Psoas muscle (tissue), 7 donors: ENCODE measurements at regions not wholly inside any gene's neighbourhood (a gene's known extent, or its start where the extent isn't known, plus 50 kb on each side); places are given as distances from the start of the nearest gene placed in this dataset.
A peak's percentile ranks its signal among the peaks of the same experiment; 100 is the strongest.

Experiments used
- ATAC-seq, 4 donors: fragments of 200-7000 bp; cut with Tn5 transposase; one replicate each; pipeline ENCODE4 v1.9.1; 2020; ENCODE audit warnings: moderate library complexity in 3 of 4, mild to moderate bottlenecking in 2 of 4
- DNase-seq, 2 donors: peaks; one replicate each; pipeline ENCODE4 v3.0.0-alpha.2; 2020
- H3K27ac ChIP-seq: fragments of 200-600 bp; one replicate; pipeline ENCODE4 v1.8.0; 2022
- H3K27me3 ChIP-seq, 3 donors: fragments of 200-600 bp in 1 of 3; one replicate each; pipeline versions ENCODE4 v1.6.1 to v1.8.0; 2013 to 2022; ENCODE audit warnings: low read length in 2 of 3, mild to moderate bottlenecking in 2 of 3, moderate library complexity in 1 of 3; ENCODE audit not compliant: insufficient read depth in 3 of 3
- H3K36me3 ChIP-seq, 2 donors: fragments of 200-600 bp in 1 of 2; one replicate each; pipeline versions ENCODE4 v1.6.1 to v1.8.0; 2013 to 2022; ENCODE audit warnings: low read depth in 1 of 2, mild to moderate bottlenecking in 1 of 2, moderate library complexity in 1 of 2; ENCODE audit not compliant: insufficient read depth in 1 of 2
- H3K4me1 ChIP-seq: fragments of 200-600 bp; one replicate; pipeline ENCODE4 v1.8.0; 2022
- H3K4me3 ChIP-seq: fragments of 200-600 bp; one replicate; pipeline ENCODE4 v1.8.0; 2022; ENCODE audit warnings: mild to moderate bottlenecking
- H3K9me3 ChIP-seq: fragments of 200-600 bp; one replicate; pipeline ENCODE4 v1.8.0; 2022
- CTCF ChIP-seq: fragments of 200-600 bp; IDR thresholded peaks from one replicate; pipeline ENCODE4 v1.8.0; 2022; ENCODE audit warnings: antibody characterized with exemption
- WGBS, 3 donors: extraction: QIAGEN DNeasy Blood & Tissue Kit; methylation state at CpG; one replicate each; pipeline versions ENCODE4 v1.1.6 to v1.1.7; 2013; 5-methylcytosine and 5-hydroxymethylcytosine counted together
- intact Hi-C, 2 donors: fragments of 100-400 bp; cut with DNase I; formaldehyde crosslinking; loops; one replicate each; pipeline versions ENCODE4 v1.11.0 to v1.14.2; 2022
- donor health status: healthy with polysubstance abuse.
- donor health status: DM: no; HTN: no; CAD: no; lungs with moderate emphysema.
- donor health status: Bipolar disorder and iron deficiency.
- donor health status: healthy.
- donor health status: DM: yes; HTN: yes; CAD: no.
- donor health status: DM: no; HTN: no; CAD: no.
- donor health status: DM: yes; HTN: yes; CAD: no.

GRCh38 chr15:99452010-99452409, 113.8 kb upstream of the MEF2A start:
- Histone ChIP-seq H3K27me3 (peaks cover 0 to 2% (median 0%) of the 10 kb centered on the region in 3 donors), H3K36me3 (no peaks in the 10 kb centered on the region), H3K27ac (peak overlapping the region; percentile 85), H3K4me1 (peaks cover 45% of the 10 kb centered on the region), H3K9me3 (no peaks in the 10 kb centered on the region), H3K4me3 (no peak overlapping the region)
- intact Hi-C loops, result no loop called here
- TF ChIP-seq CTCF, result no peak
- ATAC-seq (no peak), DNase-seq (no peak)
- WGBS, 3 donors, result 94 to 96% (median 95%) methylated on average over 11 of the region's 11 CpGs

GRCh38 chr15:99452728-99453636, 112.8 kb upstream of the MEF2A start:
- Histone ChIP-seq H3K27me3 (no peaks in the 10 kb centered on the region), H3K36me3 (no peaks in the 10 kb centered on the region), H3K9me3 (no peaks in the 10 kb centered on the region), H3K27ac (peak overlapping the region; percentile 85), H3K4me3 (peak overlapping the region; percentile 41), H3K4me1 (peaks cover 37% of the 10 kb centered on the region)
- DNase-seq (peak; percentile 88 to 92), ATAC-seq (peak in 3 of 4 donors; percentile 23 to 40 (median 29))
- WGBS, 3 donors, result 67 to 74% (median 72%) methylated on average over 24 of the region's 24 CpGs
- TF ChIP-seq CTCF, result no peak
- intact Hi-C loops, result no loop called here

GRCh38 chr15:99453637-99454030, 112.2 kb upstream of the MEF2A start:
- Histone ChIP-seq H3K27ac (peak overlapping the region; percentile 85), H3K36me3 (no peaks in the 10 kb centered on the region), H3K4me3 (peak overlapping the region; percentile 41), H3K27me3 (no peaks in the 10 kb centered on the region), H3K9me3 (no peaks in the 10 kb centered on the region), H3K4me1 (peaks cover 32% of the 10 kb centered on the region)
- TF ChIP-seq CTCF, result no peak
- intact Hi-C loops, result no loop called here
- WGBS, 3 donors, result 92 to 100% (median 99%) methylated on average over 6 of the region's 6 CpGs
- ATAC-seq, result no peak
- DNase-seq, result no peak

GRCh38 chr15:99454107-99454809, 111.5 kb upstream of the MEF2A start:
- DNase-seq (no peak), ATAC-seq (peak in 3 of 4 donors; percentile 2 to 7 (median 3))
- Histone ChIP-seq H3K4me3 (peak overlapping the region; percentile 11), H3K27ac (peak overlapping the region; percentile 85), H3K36me3 (no peaks in the 10 kb centered on the region), H3K27me3 (no peaks in the 10 kb centered on the region), H3K9me3 (no peaks in the 10 kb centered on the region), H3K4me1 (peaks cover 32% of the 10 kb centered on the region)
- intact Hi-C loops, result no loop called here
- no peak for TF ChIP-seq CTCF
- WGBS, 3 donors, result 85 to 93% (median 89%) methylated on average over 6 of the region's 6 CpGs
